ENCODE measurements at regions not wholly inside any gene's neighbourhood (a gene's known extent, or its start where the extent isn't known, plus 50 kb on each side); places are given as distances from the start of the nearest gene placed in this dataset.

DNA sequence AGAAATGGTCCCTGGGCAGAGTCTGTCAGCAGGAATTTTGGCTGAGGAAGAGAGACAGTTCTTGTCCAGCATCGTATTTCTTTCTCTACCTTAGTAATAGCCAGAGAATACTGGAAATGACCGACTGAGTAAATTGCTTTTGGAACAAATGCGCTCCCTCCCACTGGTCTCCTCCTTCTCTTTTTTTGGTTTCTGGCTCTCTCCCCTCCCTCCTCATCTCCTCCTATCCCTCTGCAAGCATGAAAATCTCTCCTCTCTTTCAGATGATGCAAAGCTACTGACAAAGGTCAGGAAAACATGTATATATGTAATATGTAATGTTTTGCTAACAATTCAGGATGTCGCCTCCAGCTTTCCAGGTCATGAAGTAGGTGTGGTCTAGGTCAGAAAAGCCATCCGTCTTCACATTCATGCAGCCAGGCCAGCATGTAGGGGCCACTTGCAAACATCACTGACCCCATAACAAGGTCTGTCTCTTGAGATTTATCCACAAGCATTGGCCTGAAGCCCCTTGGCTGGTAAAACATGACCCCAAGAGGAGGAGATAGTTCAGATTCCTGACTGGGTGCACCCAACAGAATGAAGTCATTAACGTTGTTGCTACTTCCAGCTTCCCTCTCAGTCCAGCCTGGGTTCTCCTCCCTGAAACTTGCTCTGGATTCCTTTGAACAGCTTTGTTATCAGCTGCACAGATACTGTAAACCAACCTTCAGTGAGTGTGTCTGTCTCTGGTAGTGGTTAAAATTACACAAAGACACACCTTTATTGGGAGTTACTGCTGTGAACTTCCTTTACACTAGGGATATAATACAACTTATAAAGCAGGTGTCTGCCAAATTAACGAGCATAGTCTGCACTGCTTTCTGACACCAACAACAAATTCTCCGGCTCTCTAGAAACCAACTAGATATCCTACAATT lies 864.4 kb upstream of the KLHL29 start:
- Histone ChIP-seq H3K9me3 (ENCODE audit: control insufficient read depth, insufficient read depth, low read depth, low read length) (no peaks in the 10 kb centered on the region), H3K27me3 (ENCODE audit: control insufficient read depth, insufficient read depth, low read length) (no peaks in the 10 kb centered on the region), H3K4me3 (ENCODE audit: low read depth in 2 of 2, low read length in 2 of 2) (no peak overlapping the region), H3K4me1 (ENCODE audit: control insufficient read depth, insufficient read depth, low read length) (no peaks in the 10 kb centered on the region), H3K36me3 (ENCODE audit: control insufficient read depth, insufficient read depth, low read length) (no peaks in the 10 kb centered on the region), H3K27ac (ENCODE audit: low read length) (no peak overlapping the region)
- in situ Hi-C loops (cut with HindIII; ENCODE audit: low pct_unique_long_range_greater_than_20kb, low sequenced_read_pairs): no loop called here
- ChIA-PET POLR2A (no interaction called here), CTCF (no interaction called here)
- BruUV-seq (replicated peaks): no TSS peak
- intact Hi-C loops (cut with micrococcal nuclease; ENCODE audit: unreplicated experiment): no loop called here
- DNase-seq (ENCODE audit: low read depth, low spot score) (no peak), ATAC-seq (no peak)
- TF ChIP-seq, protein P1, sequence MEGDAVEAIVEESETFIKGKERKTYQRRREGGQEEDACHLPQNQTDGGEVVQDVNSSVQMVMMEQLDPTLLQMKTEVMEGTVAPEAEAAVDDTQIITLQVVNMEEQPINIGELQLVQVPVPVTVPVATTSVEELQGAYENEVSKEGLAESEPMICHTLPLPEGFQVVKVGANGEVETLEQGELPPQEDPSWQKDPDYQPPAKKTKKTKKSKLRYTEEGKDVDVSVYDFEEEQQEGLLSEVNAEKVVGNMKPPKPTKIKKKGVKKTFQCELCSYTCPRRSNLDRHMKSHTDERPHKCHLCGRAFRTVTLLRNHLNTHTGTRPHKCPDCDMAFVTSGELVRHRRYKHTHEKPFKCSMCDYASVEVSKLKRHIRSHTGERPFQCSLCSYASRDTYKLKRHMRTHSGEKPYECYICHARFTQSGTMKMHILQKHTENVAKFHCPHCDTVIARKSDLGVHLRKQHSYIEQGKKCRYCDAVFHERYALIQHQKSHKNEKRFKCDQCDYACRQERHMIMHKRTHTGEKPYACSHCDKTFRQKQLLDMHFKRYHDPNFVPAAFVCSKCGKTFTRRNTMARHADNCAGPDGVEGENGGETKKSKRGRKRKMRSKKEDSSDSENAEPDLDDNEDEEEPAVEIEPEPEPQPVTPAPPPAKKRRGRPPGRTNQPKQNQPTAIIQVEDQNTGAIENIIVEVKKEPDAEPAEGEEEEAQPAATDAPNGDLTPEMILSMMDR (IDR thresholded peaks at IDR 0.05): no peak
- TF ChIP-seq TCF7L2 (IDR thresholded peaks at IDR 0.05; ENCODE audit: low read depth, low read length) (no peak), POLR2AphosphoS5 (IDR thresholded peaks at IDR 0.05; ENCODE audit: low read depth, low read length) (no peak), SIN3A (IDR thresholded peaks at IDR 0.05; ENCODE audit: borderline replicate concordance, insufficient read depth, low read depth, low read length) (no peak)
- TF ChIP-seq, protein P2, sequence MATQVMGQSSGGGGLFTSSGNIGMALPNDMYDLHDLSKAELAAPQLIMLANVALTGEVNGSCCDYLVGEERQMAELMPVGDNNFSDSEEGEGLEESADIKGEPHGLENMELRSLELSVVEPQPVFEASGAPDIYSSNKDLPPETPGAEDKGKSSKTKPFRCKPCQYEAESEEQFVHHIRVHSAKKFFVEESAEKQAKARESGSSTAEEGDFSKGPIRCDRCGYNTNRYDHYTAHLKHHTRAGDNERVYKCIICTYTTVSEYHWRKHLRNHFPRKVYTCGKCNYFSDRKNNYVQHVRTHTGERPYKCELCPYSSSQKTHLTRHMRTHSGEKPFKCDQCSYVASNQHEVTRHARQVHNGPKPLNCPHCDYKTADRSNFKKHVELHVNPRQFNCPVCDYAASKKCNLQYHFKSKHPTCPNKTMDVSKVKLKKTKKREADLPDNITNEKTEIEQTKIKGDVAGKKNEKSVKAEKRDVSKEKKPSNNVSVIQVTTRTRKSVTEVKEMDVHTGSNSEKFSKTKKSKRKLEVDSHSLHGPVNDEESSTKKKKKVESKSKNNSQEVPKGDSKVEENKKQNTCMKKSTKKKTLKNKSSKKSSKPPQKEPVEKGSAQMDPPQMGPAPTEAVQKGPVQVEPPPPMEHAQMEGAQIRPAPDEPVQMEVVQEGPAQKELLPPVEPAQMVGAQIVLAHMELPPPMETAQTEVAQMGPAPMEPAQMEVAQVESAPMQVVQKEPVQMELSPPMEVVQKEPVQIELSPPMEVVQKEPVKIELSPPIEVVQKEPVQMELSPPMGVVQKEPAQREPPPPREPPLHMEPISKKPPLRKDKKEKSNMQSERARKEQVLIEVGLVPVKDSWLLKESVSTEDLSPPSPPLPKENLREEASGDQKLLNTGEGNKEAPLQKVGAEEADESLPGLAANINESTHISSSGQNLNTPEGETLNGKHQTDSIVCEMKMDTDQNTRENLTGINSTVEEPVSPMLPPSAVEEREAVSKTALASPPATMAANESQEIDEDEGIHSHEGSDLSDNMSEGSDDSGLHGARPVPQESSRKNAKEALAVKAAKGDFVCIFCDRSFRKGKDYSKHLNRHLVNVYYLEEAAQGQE (IDR thresholded peaks at IDR 0.05; ENCODE audit: insufficient read depth in 1 of 2, low read depth in 2 of 2, low read length in 1 of 2): no peak

DNA sequence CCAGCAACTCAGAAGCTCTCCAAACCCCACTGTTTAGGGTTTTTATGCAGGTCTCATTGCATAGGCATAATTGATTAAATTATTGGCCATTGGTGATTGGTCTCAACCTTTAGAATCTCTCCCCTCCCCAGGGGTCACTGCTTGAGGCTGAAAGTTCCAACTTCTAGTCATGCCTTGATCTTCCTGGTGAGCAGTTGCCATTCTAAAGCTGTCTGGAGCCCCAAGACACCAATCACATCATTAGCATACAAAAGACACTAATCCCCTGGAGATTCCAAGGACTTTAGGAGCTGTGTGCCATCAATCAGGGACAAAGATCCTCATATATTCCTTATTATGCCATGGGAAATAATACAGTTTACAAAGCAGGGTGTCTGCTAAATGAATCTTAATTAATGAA lies 863.4 kb upstream of the KLHL29 start:
- Histone ChIP-seq H3K27ac (ENCODE audit: low read length) (no peak overlapping the region), H3K4me3 (ENCODE audit: low read depth in 2 of 2, low read length in 2 of 2) (no peak overlapping the region), H3K4me1 (ENCODE audit: control insufficient read depth, insufficient read depth, low read length) (no peaks in the 10 kb centered on the region), H3K27me3 (ENCODE audit: control insufficient read depth, insufficient read depth, low read length) (no peaks in the 10 kb centered on the region), H3K9me3 (ENCODE audit: control insufficient read depth, insufficient read depth, low read depth, low read length) (no peaks in the 10 kb centered on the region), H3K36me3 (ENCODE audit: control insufficient read depth, insufficient read depth, low read length) (no peaks in the 10 kb centered on the region)
- no TSS peak for BruUV-seq (replicated peaks)
- intact Hi-C loops (cut with micrococcal nuclease; ENCODE audit: unreplicated experiment) (no loop called here), in situ Hi-C loops (cut with HindIII; ENCODE audit: low pct_unique_long_range_greater_than_20kb, low sequenced_read_pairs) (no loop called here)
- ATAC-seq (no peak), DNase-seq (ENCODE audit: low read depth, low spot score) (no peak)
- CTCF ChIA-PET: no interaction called here
- POLR2A ChIA-PET: no interaction called here
- TF ChIP-seq SIN3A (IDR thresholded peaks at IDR 0.05; ENCODE audit: borderline replicate concordance, insufficient read depth, low read depth, low read length) (no peak), TCF7L2 (IDR thresholded peaks at IDR 0.05; ENCODE audit: low read depth, low read length) (no peak), POLR2AphosphoS5 (IDR thresholded peaks at IDR 0.05; ENCODE audit: low read depth, low read length) (no peak)
- TF ChIP-seq, protein P2 (IDR thresholded peaks at IDR 0.05; ENCODE audit: insufficient read depth in 1 of 2, low read depth in 2 of 2, low read length in 1 of 2): no peak
- TF ChIP-seq, protein P1 (IDR thresholded peaks at IDR 0.05): no peak

Measured in Panc1 (cell line).